HCT116 (cell line): ENCODE measurements at regions not wholly inside any gene's neighbourhood (a gene's known extent, or its start where the extent isn't known, plus 50 kb on each side); places are given as distances from the start of the nearest gene placed in this dataset.

Experiments used
- ATAC-seq: fragments of 200-7000 bp; cut with Tn5 transposase; 2 replicates; pipeline ENCODE4 v1.9.1; 2020; ENCODE audit warnings: mild to moderate bottlenecking, moderate library complexity
- BruUV-seq: library from RNA; stranded (reverse); fragments of 400-500 nt; replicated peaks from 2 replicates; lab custom pipeline; 2021; lab: Mats Ljungman, UMichigan
- CTCF ChIA-PET: fragments of 300-600 bp; sonication (Branson Sonifier 250); formaldehyde crosslinking; loops from one replicate; lab custom pipeline; 2021; ENCODE audit warnings: antibody characterized with exemption; lab: Charles Lee
- POLR2A ChIA-PET: fragments of 300-600, 350-600 bp; sonication (Branson Sonifier 250); formaldehyde crosslinking; loops from one replicate; lab custom pipeline; 2021; ENCODE audit warnings: antibody characterized with exemption; lab: Charles Lee
- RAD21 ChIA-PET, 2 experiments: fragments of 300-600 bp; sonication (Branson Sonifier 250); formaldehyde crosslinking; loops; one replicate each; lab custom pipeline; 2023; ENCODE audit warnings: low total read pairs in 2 of 2; ENCODE audit not compliant: uncharacterized antibody in 2 of 2, unreplicated experiment in 2 of 2, low non-redundant PET in 1 of 2; lab: Charles Lee
- DNase-seq: peaks from one replicate; pipeline ENCODE4 v3.0.0-alpha.2; 2010; ENCODE audit warnings: low read depth, low spot score
- H2AFZ ChIP-seq: fragments of 200-600 bp; shearing (Covaris generic), sonication (generic); 2 replicates; pipeline ENCODE4 v1.6.1; 2017; ENCODE audit warnings: low read depth, mixed run types, mixed read lengths, antibody characterized with exemption, low read length; ENCODE audit not compliant: poor library complexity, severe bottlenecking
- H3K27ac ChIP-seq: 2 replicates; pipeline ENCODE4 v1.5.1; 2012; ENCODE audit warnings: low read depth, low read length
- H3K27me3 ChIP-seq: fragments of 200-600 bp; sonication (generic); 2 replicates; pipeline ENCODE4 v1.6.1; 2016; ENCODE audit warnings: mixed run types, low read length, mixed read lengths; ENCODE audit not compliant: insufficient read depth
- H3K36me3 ChIP-seq, 2 experiments: fragments of 200-500 bp in 1 of 2; fragments of 200-600 bp in 1 of 2; sonication (Bioruptor generic) in 1 of 2; sonication (generic) in 1 of 2; 2 replicates each; pipeline versions ENCODE4 v1.5.1 to v1.6.1; 2014 to 2016; ENCODE audit warnings: low read length in 2 of 2, inconsistent platforms in 1 of 2, mixed read lengths in 1 of 2, mixed run types in 1 of 2; ENCODE audit not compliant: insufficient read depth in 2 of 2, control insufficient read depth in 1 of 2
- H3K4me1 ChIP-seq, 2 experiments: fragments of 200-600 bp in 1 of 2; sonication (generic) in 1 of 2; 2 replicates each; pipeline versions ENCODE4 v1.5.1 to v1.6.1; 2012 to 2017; ENCODE audit warnings: low read length in 2 of 2, inconsistent platforms in 1 of 2, mild to moderate bottlenecking in 1 of 2, mixed read lengths in 1 of 2, mixed run types in 1 of 2, moderate library complexity in 1 of 2; ENCODE audit not compliant: insufficient read depth in 2 of 2, control insufficient read depth in 1 of 2
- H3K4me2 ChIP-seq: fragments of 200-600 bp; sonication (generic); 2 replicates; pipeline ENCODE4 v1.6.1; 2017; ENCODE audit warnings: mixed run types, low read length, mixed read lengths
- H3K4me3 ChIP-seq, 2 experiments: fragments of 200-600 bp in 1 of 2; sonication (generic) in 1 of 2; replicated peaks in 1 of 2; 2 replicates each; pipeline ENCODE4 v1.5.1; 2011 to 2016; ENCODE audit warnings: low read length in 2 of 2, control low read depth in 1 of 2, low read depth in 1 of 2, mild to moderate bottlenecking in 1 of 2, mixed read lengths in 1 of 2, mixed run types in 1 of 2
- H3K79me2 ChIP-seq: fragments of 200-600 bp; sonication (generic); 2 replicates; pipeline ENCODE4 v1.6.1; 2017; ENCODE audit warnings: mild to moderate bottlenecking, mixed run types, low read length, moderate library complexity, mixed read lengths; ENCODE audit not compliant: insufficient read depth
- H3K9ac ChIP-seq: fragments of 200-600 bp; sonication (generic); 2 replicates; pipeline ENCODE4 v1.6.1; 2016; ENCODE audit warnings: low read length, mixed read lengths
- H3K9me2 ChIP-seq: fragments of 200-600 bp; sonication (generic), shearing (Covaris generic); 2 replicates; pipeline ENCODE4 v1.6.1; 2017; ENCODE audit warnings: mixed run types, mild to moderate bottlenecking, moderate library complexity; ENCODE audit not compliant: insufficient read depth
- H3K9me3 ChIP-seq, 2 experiments: fragments of 200-500 bp in 1 of 2; fragments of 200-600 bp in 1 of 2; sonication (Bioruptor generic) in 1 of 2; sonication (generic) in 1 of 2; 2 replicates each; pipeline ENCODE4 v1.6.1; 2014 to 2017; ENCODE audit warnings: low read length in 2 of 2, mixed read lengths in 2 of 2, inconsistent platforms in 1 of 2, low read depth in 1 of 2, mild to moderate bottlenecking in 1 of 2, mixed run types in 1 of 2, moderate library complexity in 1 of 2; ENCODE audit not compliant: control insufficient read depth in 1 of 2, insufficient read depth in 1 of 2
- H4K20me1 ChIP-seq: fragments of 200-600 bp; sonication (generic), shearing (Covaris generic); 2 replicates; pipeline ENCODE4 v1.6.1; 2017; ENCODE audit warnings: mixed run types, mild to moderate bottlenecking, moderate library complexity; ENCODE audit not compliant: insufficient read depth
- FOSL1 ChIP-seq: IDR thresholded peaks from 2 replicates; pipeline ENCODE4 v1.6.1; 2012; ENCODE audit warnings: low read depth
- JUND ChIP-seq: IDR thresholded peaks from 2 replicates; pipeline ENCODE4 v1.6.1; 2012
- SIN3A ChIP-seq: IDR thresholded peaks from 2 replicates; pipeline ENCODE4 v1.6.1; 2012; ENCODE audit warnings: low read depth
- TCF7L2 ChIP-seq: IDR thresholded peaks from 2 replicates; pipeline ENCODE4 v1.7.0; 2011; ENCODE audit warnings: borderline replicate concordance, inconsistent platforms; ENCODE audit not compliant: insufficient read depth, insufficient read length; ENCODE audit errors: extremely low read depth
- intact Hi-C: fragments of 100-400 bp; cut with micrococcal nuclease; formaldehyde crosslinking; loops from 2 replicates; pipeline ENCODE4 v1.10.0; 2022
- TF ChIP-seq, protein P1 (sequence below): IDR thresholded peaks from 2 replicates; pipeline ENCODE4 v1.6.1; 2012; ENCODE audit warnings: low read depth

DNA sequence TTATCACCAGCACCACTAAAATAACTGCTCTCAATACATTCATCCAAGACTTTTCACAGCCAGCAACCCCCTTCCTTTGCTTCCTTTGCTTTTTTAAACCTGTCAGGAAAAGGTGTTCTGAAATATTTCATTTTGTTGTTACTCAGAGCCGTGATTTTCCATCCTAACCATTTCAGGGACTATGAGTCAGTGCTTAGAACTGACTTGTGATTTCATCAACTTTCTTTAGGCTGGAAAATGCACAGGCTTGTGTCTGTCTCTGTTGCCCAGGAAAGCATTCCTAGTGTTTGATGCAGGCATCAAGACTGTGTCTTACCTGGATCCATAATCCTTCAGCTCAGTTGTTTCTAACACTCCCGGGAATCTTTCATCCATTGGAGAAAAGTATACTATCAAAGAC, 805.6 kb downstream of the BRINP1 start:
- no peak overlapping the region for H2AFZ ChIP-seq
- BruUV-seq, result no TSS peak
- H3K27ac ChIP-seq, result no peak overlapping the region
- TF ChIP-seq FOSL1 (no peak), SIN3A (no peak)
- peaks cover 5 to 12% of the 10 kb centered on the region in 2 experiments; a peak in 2 of 4 replicates for H3K9me3 ChIP-seq
- intact Hi-C loops, result no loop called here
- H3K4me3 ChIP-seq, result no peak overlapping the region
- RAD21 ChIA-PET, result no interaction called here
- no peaks in the 10 kb centered on the region for H3K9me2 ChIP-seq
- H3K4me2 ChIP-seq, result no peak overlapping the region
- no peaks in the 10 kb centered on the region for H3K4me1 ChIP-seq
- CTCF ChIA-PET, result no interaction called here
- POLR2A ChIA-PET, result no interaction called here
- H3K9ac ChIP-seq, result no peak overlapping the region
- H3K27me3 ChIP-seq, result no peaks in the 10 kb centered on the region
- H4K20me1 ChIP-seq, result no peaks in the 10 kb centered on the region
- H3K79me2 ChIP-seq, result no peaks in the 10 kb centered on the region
- H3K36me3 ChIP-seq, result no peaks in the 10 kb centered on the region
- DNase-seq (no peak), ATAC-seq (no peak)

- Histone ChIP-seq H3K79me2 (no peaks in the 10 kb centered on the region), H3K4me2 (no peak overlapping the region), H3K9me3 (peaks cover 5 to 22% of the 10 kb centered on the region in 2 experiments; a peak in 2 of 4 replicates), H2AFZ (no peak overlapping the region), H3K27me3 (no peaks in the 10 kb centered on the region), H3K36me3 (no peaks in the 10 kb centered on the region), H3K4me1 (no peaks in the 10 kb centered on the region), H3K9ac (no peak overlapping the region), H4K20me1 (no peaks in the 10 kb centered on the region), H3K27ac (no peak overlapping the region), H3K4me3 (no peak overlapping the region), H3K9me2 (no peaks in the 10 kb centered on the region)
- intact Hi-C loops, result no loop called here
- ChIA-PET CTCF (no interaction called here), POLR2A (no interaction called here), RAD21 (no interaction called here)
- TF ChIP-seq, protein P1, sequence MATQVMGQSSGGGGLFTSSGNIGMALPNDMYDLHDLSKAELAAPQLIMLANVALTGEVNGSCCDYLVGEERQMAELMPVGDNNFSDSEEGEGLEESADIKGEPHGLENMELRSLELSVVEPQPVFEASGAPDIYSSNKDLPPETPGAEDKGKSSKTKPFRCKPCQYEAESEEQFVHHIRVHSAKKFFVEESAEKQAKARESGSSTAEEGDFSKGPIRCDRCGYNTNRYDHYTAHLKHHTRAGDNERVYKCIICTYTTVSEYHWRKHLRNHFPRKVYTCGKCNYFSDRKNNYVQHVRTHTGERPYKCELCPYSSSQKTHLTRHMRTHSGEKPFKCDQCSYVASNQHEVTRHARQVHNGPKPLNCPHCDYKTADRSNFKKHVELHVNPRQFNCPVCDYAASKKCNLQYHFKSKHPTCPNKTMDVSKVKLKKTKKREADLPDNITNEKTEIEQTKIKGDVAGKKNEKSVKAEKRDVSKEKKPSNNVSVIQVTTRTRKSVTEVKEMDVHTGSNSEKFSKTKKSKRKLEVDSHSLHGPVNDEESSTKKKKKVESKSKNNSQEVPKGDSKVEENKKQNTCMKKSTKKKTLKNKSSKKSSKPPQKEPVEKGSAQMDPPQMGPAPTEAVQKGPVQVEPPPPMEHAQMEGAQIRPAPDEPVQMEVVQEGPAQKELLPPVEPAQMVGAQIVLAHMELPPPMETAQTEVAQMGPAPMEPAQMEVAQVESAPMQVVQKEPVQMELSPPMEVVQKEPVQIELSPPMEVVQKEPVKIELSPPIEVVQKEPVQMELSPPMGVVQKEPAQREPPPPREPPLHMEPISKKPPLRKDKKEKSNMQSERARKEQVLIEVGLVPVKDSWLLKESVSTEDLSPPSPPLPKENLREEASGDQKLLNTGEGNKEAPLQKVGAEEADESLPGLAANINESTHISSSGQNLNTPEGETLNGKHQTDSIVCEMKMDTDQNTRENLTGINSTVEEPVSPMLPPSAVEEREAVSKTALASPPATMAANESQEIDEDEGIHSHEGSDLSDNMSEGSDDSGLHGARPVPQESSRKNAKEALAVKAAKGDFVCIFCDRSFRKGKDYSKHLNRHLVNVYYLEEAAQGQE, result no peak
- TF ChIP-seq JUND (no peak), TCF7L2 (no peak)
- ATAC-seq, result no peak
- DNase-seq, result no peak
- BruUV-seq, result no TSS peak
Measured at GRCh38 chr9:118567861-118568260, 801.4 kb downstream of the BRINP1 start.
